22Rv1 (cell line): ENCODE measurements at regions not wholly inside any gene's neighbourhood (a gene's known extent, or its start where the extent isn't known, plus 50 kb on each side); places are given as distances from the start of the nearest gene placed in this dataset.

Source experiments
- H3K27ac ChIP-seq: fragments of 450-650 bp; 2 replicates; pipeline ENCODE4 v1.5.1; 2017
- CTCF ChIP-seq: fragments of 450-650 bp; IDR thresholded peaks from 2 replicates; pipeline ENCODE4 v1.5.1; 2017; ENCODE audit warnings: mild to moderate bottlenecking
- ZFX ChIP-seq: fragments of 450-650 bp; IDR thresholded peaks from 2 replicates; pipeline ENCODE4 v1.6.1; 2017; ENCODE audit warnings: antibody characterized with exemption, borderline replicate concordance

GRCh38 chr6:170114187-170114945 lies 176.5 kb downstream of the DLL1 start:
- no peak for TF ChIP-seq CTCF
- TF ChIP-seq ZFX = no peak
- H3K27ac ChIP-seq = no peak overlapping the region

- TF ChIP-seq ZFX (no peak), CTCF (no peak)
Observed at GRCh38 chr6:170113141-170113540, 177.7 kb downstream of the DLL1 start.

GRCh38 chr6:170112583-170112860 lies 178.4 kb downstream of the DLL1 start:
- no peak overlapping the region for H3K27ac ChIP-seq
- no peak for TF ChIP-seq CTCF
- no peak for TF ChIP-seq ZFX

More at GRCh38 chr6:170113141-170113540, 177.7 kb downstream of the DLL1 start:
- no peak overlapping the region for H3K27ac ChIP-seq

- no peak overlapping the region for H3K27ac ChIP-seq
- no peak for TF ChIP-seq ZFX
- TF ChIP-seq CTCF = no peak
Observed at GRCh38 chr6:170111816-170112582, 178.9 kb downstream of the DLL1 start.

GRCh38 chr6:170111141-170111664 lies 179.7 kb downstream of the DLL1 start:
- H3K27ac ChIP-seq = no peak overlapping the region
- TF ChIP-seq ZFX (no peak), CTCF (no peak)

GRCh38 chr6:170110201-170111140 lies 180.4 kb downstream of the DLL1 start:
- no peak overlapping the region for H3K27ac ChIP-seq
- TF ChIP-seq CTCF (no peak), ZFX (no peak)
